Liver (tissue), 8 donors: ENCODE measurements at regions not wholly inside any gene's neighbourhood (a gene's known extent, or its start where the extent isn't known, plus 50 kb on each side); places are given as distances from the start of the nearest gene placed in this dataset.

ENCODE experiments used
- DNase-seq: peaks from one replicate; pipeline ENCODE4 v3.0.0-alpha.2; 2017; ENCODE audit warnings: low spot score
- H3K27ac ChIP-seq, 2 donors: one replicate each; pipeline ENCODE4 v1.7.0; 2013; ENCODE audit warnings: inconsistent platforms in 2 of 2, low read length in 2 of 2, control low read depth in 1 of 2, low read depth in 1 of 2, mild to moderate bottlenecking in 1 of 2
- H3K27me3 ChIP-seq, 4 donors: one replicate each; pipeline versions ENCODE4 v1.6.1 to v1.7.0; 2013; ENCODE audit warnings: low read length in 3 of 4, inconsistent platforms in 1 of 4, mild to moderate bottlenecking in 1 of 4, moderate library complexity in 1 of 4; ENCODE audit not compliant: control insufficient read depth in 4 of 4, insufficient read depth in 4 of 4
- H3K36me3 ChIP-seq, 4 donors: one replicate each; pipeline versions ENCODE4 v1.6.1 to v1.7.0; 2013; ENCODE audit warnings: low read length in 3 of 4, mild to moderate bottlenecking in 3 of 4, low read depth in 1 of 4, moderate library complexity in 1 of 4; ENCODE audit not compliant: control insufficient read depth in 4 of 4, insufficient read depth in 3 of 4
- H3K4me1 ChIP-seq, 4 donors: one replicate each; pipeline versions ENCODE4 v1.6.1 to v1.7.0; 2013; ENCODE audit warnings: low read length in 3 of 4, mild to moderate bottlenecking in 3 of 4, moderate library complexity in 1 of 4; ENCODE audit not compliant: control insufficient read depth in 4 of 4, insufficient read depth in 4 of 4
- H3K4me3 ChIP-seq, 3 donors: one replicate each; pipeline versions ENCODE4 v1.6.1 to v1.7.0; 2013; ENCODE audit warnings: low read length in 3 of 3, control low read depth in 1 of 3, low read depth in 1 of 3, mild to moderate bottlenecking in 1 of 3
- H3K9ac ChIP-seq, 2 donors: one replicate each; pipeline ENCODE4 v1.7.0; 2013; ENCODE audit warnings: low read length in 2 of 2, mild to moderate bottlenecking in 2 of 2, moderate library complexity in 2 of 2, control low read depth in 1 of 2, low read depth in 1 of 2
- H3K9me3 ChIP-seq, 4 donors: one replicate each; pipeline versions ENCODE4 v1.6.1 to v1.7.0; 2013; ENCODE audit warnings: low read length in 3 of 4; ENCODE audit not compliant: control insufficient read depth in 4 of 4
- FOXA2 ChIP-seq: IDR thresholded peaks from 2 replicates; pipeline ENCODE4 v1.6.1; 2016; ENCODE audit warnings: antibody characterized with exemption
- GABPA ChIP-seq, 2 donors: IDR thresholded peaks in 1 of 2; conservative IDR thresholded peaks in 1 of 2; 2 replicates each; pipeline ENCODE4 v1.6.1; 2016; ENCODE audit warnings: antibody characterized with exemption in 2 of 2, mild to moderate bottlenecking in 1 of 2, moderate library complexity in 1 of 2
- HNF4A ChIP-seq, 2 donors: conservative IDR thresholded peaks; 2 replicates each; pipeline ENCODE4 v1.6.1; 2016; ENCODE audit warnings: antibody characterized with exemption in 2 of 2, mild to moderate bottlenecking in 2 of 2
- HNF4G ChIP-seq: IDR thresholded peaks from 2 replicates; pipeline ENCODE4 v1.6.1; 2016; ENCODE audit warnings: antibody characterized with exemption
- NR2F2 ChIP-seq: IDR thresholded peaks from 2 replicates; pipeline ENCODE4 v1.6.1; 2016; ENCODE audit warnings: antibody characterized with exemption
- RXRA ChIP-seq, 2 donors: IDR thresholded peaks; 2 replicates each; pipeline ENCODE4 v1.6.1; 2017 to 2018; ENCODE audit warnings: antibody characterized with exemption in 2 of 2, mild to moderate bottlenecking in 1 of 2
- SP1 ChIP-seq: IDR thresholded peaks from 2 replicates; pipeline ENCODE4 v1.6.1; 2018; ENCODE audit warnings: antibody characterized with exemption, mild to moderate bottlenecking
- TAF1 ChIP-seq: conservative IDR thresholded peaks from 2 replicates; pipeline ENCODE4 v1.6.1; 2016; ENCODE audit warnings: antibody characterized with exemption, mild to moderate bottlenecking
- YY1 ChIP-seq: IDR thresholded peaks from 2 replicates; pipeline ENCODE4 v1.6.1; 2016; ENCODE audit warnings: antibody characterized with exemption, mild to moderate bottlenecking
- WGBS: extraction: QIAGEN DNeasy Blood & Tissue Kit; methylation state at CpG from one replicate; pipeline ENCODE4 v1.1.7; 2013; 5-methylcytosine and 5-hydroxymethylcytosine counted together
- TF ChIP-seq, protein P1 (sequence below): fragments of 150-350 bp; IDR thresholded peaks from 2 replicates; pipeline ENCODE4 v1.5.1; 2017; ENCODE audit warnings: improper control_type of control experiment, low read depth, low read length; ENCODE audit not compliant: missing input control
- TF ChIP-seq, protein P2 (sequence below): IDR thresholded peaks from 2 replicates; pipeline ENCODE4 v1.6.1; 2016; ENCODE audit warnings: antibody characterized with exemption, mild to moderate bottlenecking
- TF ChIP-seq, protein P3 (sequence below): IDR thresholded peaks from 2 replicates; pipeline ENCODE4 v1.6.1; 2016; ENCODE audit warnings: antibody characterized with exemption
- TF ChIP-seq, protein P4 (sequence below): IDR thresholded peaks from 2 replicates; pipeline ENCODE4 v1.6.1; 2016; ENCODE audit warnings: antibody characterized with exemption
- donor health status: healthy.
- donor health status: healthy.
- donor health status: healthy.
- donor health status: healthy.
- donor health status: healthy.

DNA sequence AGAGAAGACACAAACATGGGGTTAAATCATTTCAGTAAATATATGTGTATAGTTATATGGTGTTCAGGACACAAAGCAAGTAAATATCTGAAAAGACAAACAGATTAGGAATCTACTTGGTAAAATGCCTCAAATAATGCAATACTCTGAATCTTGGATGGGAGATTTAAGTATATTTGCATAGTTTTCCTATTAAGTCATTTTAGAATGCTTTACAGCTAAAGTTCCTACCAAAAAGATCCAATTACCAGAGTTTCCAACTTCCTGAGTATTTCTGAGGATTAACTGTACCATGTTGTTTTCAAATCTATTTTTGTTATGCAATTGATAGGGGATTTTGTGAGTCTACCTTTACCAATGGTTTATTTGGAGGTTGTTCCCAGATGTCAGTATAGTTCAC, 424.4 kb upstream of the CCDC179 start (continued):
- TF ChIP-seq, protein P1, sequence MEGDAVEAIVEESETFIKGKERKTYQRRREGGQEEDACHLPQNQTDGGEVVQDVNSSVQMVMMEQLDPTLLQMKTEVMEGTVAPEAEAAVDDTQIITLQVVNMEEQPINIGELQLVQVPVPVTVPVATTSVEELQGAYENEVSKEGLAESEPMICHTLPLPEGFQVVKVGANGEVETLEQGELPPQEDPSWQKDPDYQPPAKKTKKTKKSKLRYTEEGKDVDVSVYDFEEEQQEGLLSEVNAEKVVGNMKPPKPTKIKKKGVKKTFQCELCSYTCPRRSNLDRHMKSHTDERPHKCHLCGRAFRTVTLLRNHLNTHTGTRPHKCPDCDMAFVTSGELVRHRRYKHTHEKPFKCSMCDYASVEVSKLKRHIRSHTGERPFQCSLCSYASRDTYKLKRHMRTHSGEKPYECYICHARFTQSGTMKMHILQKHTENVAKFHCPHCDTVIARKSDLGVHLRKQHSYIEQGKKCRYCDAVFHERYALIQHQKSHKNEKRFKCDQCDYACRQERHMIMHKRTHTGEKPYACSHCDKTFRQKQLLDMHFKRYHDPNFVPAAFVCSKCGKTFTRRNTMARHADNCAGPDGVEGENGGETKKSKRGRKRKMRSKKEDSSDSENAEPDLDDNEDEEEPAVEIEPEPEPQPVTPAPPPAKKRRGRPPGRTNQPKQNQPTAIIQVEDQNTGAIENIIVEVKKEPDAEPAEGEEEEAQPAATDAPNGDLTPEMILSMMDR: no peak
- TF ChIP-seq YY1 (no peak), FOXA2 (no peak), GABPA (IDR thresholded peaks at IDR 0.05 in 1 of 2, conservative IDR thresholded peaks at IDR 0.05 in 1 of 2) (no peak)

DNA sequence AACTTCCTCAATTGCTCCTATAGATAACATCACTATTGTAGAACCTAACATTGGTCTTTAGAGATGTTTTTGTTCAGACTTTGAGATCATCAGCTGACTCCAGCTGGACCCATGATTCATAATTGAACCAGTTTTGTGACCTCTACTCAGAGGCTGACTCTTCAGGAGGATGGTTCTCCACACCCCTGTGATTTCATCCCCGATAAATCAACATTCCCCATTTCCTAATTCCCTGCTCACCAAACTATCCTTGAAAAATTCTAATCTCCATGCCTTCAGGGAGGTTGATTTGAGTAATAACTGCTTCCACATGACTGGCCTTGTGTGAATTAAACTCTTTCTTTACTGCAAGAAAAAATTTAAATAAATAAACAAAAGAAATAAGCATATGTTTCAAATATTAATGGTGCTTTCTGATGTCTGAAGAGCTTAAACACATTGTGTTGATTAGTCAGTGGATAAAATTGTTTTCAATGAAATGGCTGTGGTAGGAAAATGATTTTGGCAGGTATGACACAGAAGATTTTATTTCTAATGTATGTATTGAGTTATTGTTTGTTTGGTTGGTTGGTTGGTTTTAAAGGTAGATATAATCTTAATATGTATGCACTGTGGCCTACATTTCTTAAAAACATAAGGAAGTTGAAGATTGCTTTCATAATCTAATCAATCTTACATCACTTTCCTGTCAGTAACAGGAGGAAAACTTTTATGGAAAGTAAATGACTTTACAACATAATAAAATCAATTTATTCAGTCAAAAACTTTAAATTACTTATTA, 427.9 kb upstream of the CCDC179 start:
- Histone ChIP-seq H3K4me1 (no peaks in the 10 kb centered on the region), H3K36me3 (no peaks in the 10 kb centered on the region), H3K9me3 (no peaks in the 10 kb centered on the region), H3K4me3 (no peak overlapping the region), H3K27ac (no peak overlapping the region), H3K9ac (no peak overlapping the region), H3K27me3 (no peaks in the 10 kb centered on the region)
- 41% methylated on average over 1 of the region's 1 CpG for WGBS
- TF ChIP-seq HNF4A (conservative IDR thresholded peaks at IDR 0.05) (no peak), SP1 (no peak), GABPA (IDR thresholded peaks at IDR 0.05 in 1 of 2, conservative IDR thresholded peaks at IDR 0.05 in 1 of 2) (no peak), NR2F2 (no peak), YY1 (no peak)
- TF ChIP-seq, protein P2, sequence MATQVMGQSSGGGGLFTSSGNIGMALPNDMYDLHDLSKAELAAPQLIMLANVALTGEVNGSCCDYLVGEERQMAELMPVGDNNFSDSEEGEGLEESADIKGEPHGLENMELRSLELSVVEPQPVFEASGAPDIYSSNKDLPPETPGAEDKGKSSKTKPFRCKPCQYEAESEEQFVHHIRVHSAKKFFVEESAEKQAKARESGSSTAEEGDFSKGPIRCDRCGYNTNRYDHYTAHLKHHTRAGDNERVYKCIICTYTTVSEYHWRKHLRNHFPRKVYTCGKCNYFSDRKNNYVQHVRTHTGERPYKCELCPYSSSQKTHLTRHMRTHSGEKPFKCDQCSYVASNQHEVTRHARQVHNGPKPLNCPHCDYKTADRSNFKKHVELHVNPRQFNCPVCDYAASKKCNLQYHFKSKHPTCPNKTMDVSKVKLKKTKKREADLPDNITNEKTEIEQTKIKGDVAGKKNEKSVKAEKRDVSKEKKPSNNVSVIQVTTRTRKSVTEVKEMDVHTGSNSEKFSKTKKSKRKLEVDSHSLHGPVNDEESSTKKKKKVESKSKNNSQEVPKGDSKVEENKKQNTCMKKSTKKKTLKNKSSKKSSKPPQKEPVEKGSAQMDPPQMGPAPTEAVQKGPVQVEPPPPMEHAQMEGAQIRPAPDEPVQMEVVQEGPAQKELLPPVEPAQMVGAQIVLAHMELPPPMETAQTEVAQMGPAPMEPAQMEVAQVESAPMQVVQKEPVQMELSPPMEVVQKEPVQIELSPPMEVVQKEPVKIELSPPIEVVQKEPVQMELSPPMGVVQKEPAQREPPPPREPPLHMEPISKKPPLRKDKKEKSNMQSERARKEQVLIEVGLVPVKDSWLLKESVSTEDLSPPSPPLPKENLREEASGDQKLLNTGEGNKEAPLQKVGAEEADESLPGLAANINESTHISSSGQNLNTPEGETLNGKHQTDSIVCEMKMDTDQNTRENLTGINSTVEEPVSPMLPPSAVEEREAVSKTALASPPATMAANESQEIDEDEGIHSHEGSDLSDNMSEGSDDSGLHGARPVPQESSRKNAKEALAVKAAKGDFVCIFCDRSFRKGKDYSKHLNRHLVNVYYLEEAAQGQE: no peak
- DNase-seq: no peak

DNA sequence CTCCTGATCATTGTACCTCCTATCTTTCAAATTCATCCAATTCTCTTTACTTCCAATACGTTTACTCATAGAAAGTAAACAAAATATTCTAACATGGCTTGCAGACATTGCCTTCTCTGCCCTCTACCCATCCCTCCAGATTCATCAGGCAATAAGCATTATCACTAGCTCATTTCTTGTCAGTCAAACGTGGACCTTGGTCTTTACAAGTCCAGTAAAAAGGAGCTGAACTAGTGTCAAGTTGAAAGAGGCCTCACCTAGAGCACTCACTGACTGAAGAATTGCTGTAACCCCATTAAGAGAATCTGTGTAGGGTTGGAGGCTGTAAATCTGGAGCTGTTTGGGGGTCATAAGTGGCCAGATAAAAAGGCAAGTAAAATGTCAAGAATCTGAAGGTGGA, 435.0 kb upstream of the CCDC179 start:
- H3K27ac ChIP-seq: no peak overlapping the region
- H3K27me3 ChIP-seq: no peaks in the 10 kb centered on the region
- TF ChIP-seq, protein P3, sequence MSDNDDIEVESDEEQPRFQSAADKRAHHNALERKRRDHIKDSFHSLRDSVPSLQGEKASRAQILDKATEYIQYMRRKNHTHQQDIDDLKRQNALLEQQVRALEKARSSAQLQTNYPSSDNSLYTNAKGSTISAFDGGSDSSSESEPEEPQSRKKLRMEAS: no peak
- TF ChIP-seq GABPA (IDR thresholded peaks at IDR 0.05 in 1 of 2, conservative IDR thresholded peaks at IDR 0.05 in 1 of 2) (no peak), HNF4G (no peak), HNF4A (conservative IDR thresholded peaks at IDR 0.05) (no peak), RXRA (IDR thresholded peaks at IDR 0.05) (no peak), NR2F2 (no peak), TAF1 (no peak)
- TF ChIP-seq, protein P4, sequence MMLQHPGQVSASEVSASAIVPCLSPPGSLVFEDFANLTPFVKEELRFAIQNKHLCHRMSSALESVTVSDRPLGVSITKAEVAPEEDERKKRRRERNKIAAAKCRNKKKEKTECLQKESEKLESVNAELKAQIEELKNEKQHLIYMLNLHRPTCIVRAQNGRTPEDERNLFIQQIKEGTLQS: no peak
- H3K9me3 ChIP-seq: peaks cover 0 to 3% (median 0%) of the 10 kb centered on the region in 4 donors
- H3K36me3 ChIP-seq: no peaks in the 10 kb centered on the region
- no peak for DNase-seq
- 31% methylated on average over 2 of the region's 2 CpGs for WGBS
- no peak overlapping the region for H3K9ac ChIP-seq
- no peaks in the 10 kb centered on the region for H3K4me1 ChIP-seq
- no peak overlapping the region for H3K4me3 ChIP-seq
